ENCODE measurements at regions not wholly inside any gene's neighbourhood (a gene's known extent, or its start where the extent isn't known, plus 50 kb on each side); places are given as distances from the start of the nearest gene placed in this dataset.

- no peaks in the 10 kb centered on the region for H3K4me1 ChIP-seq (ENCODE audit: insufficient read depth, low read length)
- DNase-seq (no peak), ATAC-seq (ENCODE audit: poor library complexity) (no peak)
- peaks cover 0 to 4% of the 10 kb centered on the region in 2 experiments for H3K9me3 ChIP-seq (ENCODE audit: control insufficient read depth in 1 of 2, insufficient read depth in 1 of 2, low read length in 2 of 2)
- Mint-ChIP-seq H3K4me1 (ENCODE audit: low read depth) (no peaks in the 10 kb centered on the region), H3K36me3 (ENCODE audit: low read depth) (no peaks in the 10 kb centered on the region), H3K27me3 (peaks cover 2% of the 10 kb centered on the region), H3K9me3 (peaks cover 2% of the 10 kb centered on the region), H3K27ac (no peak overlapping the region), H3K4me3 (no peak overlapping the region)
- H3K36me3 ChIP-seq (ENCODE audit: insufficient read depth, low read length), result no peaks in the 10 kb centered on the region
- no peak overlapping the region for H3K27ac ChIP-seq (ENCODE audit: low read depth in 1 of 2, low read length in 2 of 2)
- no peak overlapping the region for H3K4me3 ChIP-seq (ENCODE audit: low read length)
- POLR2A ChIA-PET, result no interaction called here
- intact Hi-C loops (cut with DNase I, micrococcal nuclease), result no loop called here
- no peak for TF ChIP-seq CTCF (IDR thresholded peaks at IDR 0.05)
- H3K27me3 ChIP-seq (ENCODE audit: control insufficient read depth in 1 of 2, insufficient read depth in 2 of 2, low read length in 2 of 2), result no peaks in the 10 kb centered on the region
- CTCF ChIA-PET, result no interaction called here
Observed at GRCh38 chr17:72315122-72315913, 194.5 kb downstream of the SOX9 start.

GRCh38 chr17:72318131-72318530 lies 197.3 kb downstream of the SOX9 start:
- ChIA-PET POLR2A (no interaction called here), CTCF (no interaction called here)
- no peak overlapping the region for H3K4me3 ChIP-seq (ENCODE audit: low read length)
- no peak overlapping the region for H3K27ac ChIP-seq (ENCODE audit: low read depth in 1 of 2, low read length in 2 of 2)
- no peaks in the 10 kb centered on the region for H3K27me3 ChIP-seq (ENCODE audit: control insufficient read depth in 1 of 2, insufficient read depth in 2 of 2, low read length in 2 of 2)
- Mint-ChIP-seq H3K4me3 (no peak overlapping the region), H3K27me3 (peaks cover 5% of the 10 kb centered on the region), H3K9me3 (peaks cover 5% of the 10 kb centered on the region), H3K4me1 (ENCODE audit: low read depth) (no peaks in the 10 kb centered on the region), H3K36me3 (ENCODE audit: low read depth) (no peaks in the 10 kb centered on the region), H3K27ac (no peak overlapping the region)
- H3K9me3 ChIP-seq (ENCODE audit: control insufficient read depth in 1 of 2, insufficient read depth in 1 of 2, low read length in 2 of 2), result no peaks in the 10 kb centered on the region
- no peak for DNase-seq
- H3K36me3 ChIP-seq (ENCODE audit: insufficient read depth, low read length), result no peaks in the 10 kb centered on the region
- H3K4me1 ChIP-seq (ENCODE audit: insufficient read depth, low read length), result no peaks in the 10 kb centered on the region
- intact Hi-C loops (cut with DNase I, micrococcal nuclease), result no loop called here
- no peak for TF ChIP-seq CTCF (IDR thresholded peaks at IDR 0.05)
- no peak for ATAC-seq (ENCODE audit: poor library complexity)

- CTCF ChIA-PET, result no interaction called here
- H3K4me3 ChIP-seq (ENCODE audit: low read length), result no peak overlapping the region
- H3K9me3 ChIP-seq (ENCODE audit: control insufficient read depth in 1 of 2, insufficient read depth in 1 of 2, low read length in 2 of 2), result no peaks in the 10 kb centered on the region
- H3K27me3 ChIP-seq (ENCODE audit: control insufficient read depth in 1 of 2, insufficient read depth in 2 of 2, low read length in 2 of 2), result no peaks in the 10 kb centered on the region
- no peaks in the 10 kb centered on the region for H3K4me1 ChIP-seq (ENCODE audit: insufficient read depth, low read length)
- no peaks in the 10 kb centered on the region for H3K36me3 ChIP-seq (ENCODE audit: insufficient read depth, low read length)
- H3K9me3 Mint-ChIP-seq, result peaks cover 3% of the 10 kb centered on the region
- POLR2A ChIA-PET, result no interaction called here
- H3K27ac ChIP-seq (ENCODE audit: low read depth in 1 of 2, low read length in 2 of 2), result no peak overlapping the region
- no peaks in the 10 kb centered on the region for H3K36me3 Mint-ChIP-seq (ENCODE audit: low read depth)
- H3K27ac Mint-ChIP-seq, result no peak overlapping the region
- H3K4me1 Mint-ChIP-seq (ENCODE audit: low read depth), result no peaks in the 10 kb centered on the region
- no peak for TF ChIP-seq CTCF (IDR thresholded peaks at IDR 0.05)
- peaks cover 5% of the 10 kb centered on the region for H3K27me3 Mint-ChIP-seq
- intact Hi-C loops (cut with DNase I, micrococcal nuclease), result no loop called here
- ATAC-seq (ENCODE audit: poor library complexity) (no peak), DNase-seq (no peak)
- no peak overlapping the region for H3K4me3 Mint-ChIP-seq
Observed at GRCh38 chr17:72321896-72322295, 201.1 kb downstream of the SOX9 start.

All from CD4-positive, alpha-beta T cell (primary cell).